Stomach (tissue), 8 donors: ENCODE measurements at regions not wholly inside any gene's neighbourhood (a gene's known extent, or its start where the extent isn't known, plus 50 kb on each side); places are given as distances from the start of the nearest gene placed in this dataset.

Experiments used
- DNase-seq, 2 donors: peaks; one replicate each; pipeline versions ENCODE4 v3.0.0 to v3.0.0-alpha.2; 2013 to 2019
- H3K27ac ChIP-seq, 5 donors: fragments of 200-600 bp in 4 of 5; sonication (generic) in 4 of 5; one replicate each; pipeline ENCODE4 v1.5.1; 2013 to 2019; ENCODE audit warnings: mild to moderate bottlenecking in 1 of 5, moderate library complexity in 1 of 5
- H3K27me3 ChIP-seq, 3 donors: fragments of 200-600 bp; sonication (generic); one replicate each; pipeline ENCODE4 v1.5.1; 2017 to 2019; ENCODE audit warnings: mixed run types in 1 of 3
- H3K36me3 ChIP-seq, 4 donors: fragments of 200-600 bp; sonication (generic); 1 replicate in 3 of 4; 2 replicates in 1 of 4; pipeline ENCODE4 v1.5.1; 2016 to 2019
- H3K4me1 ChIP-seq, 4 donors: fragments of 200-600 bp; sonication (generic); one replicate each; pipeline ENCODE4 v1.5.1; 2016 to 2019
- H3K4me3 ChIP-seq, 4 donors: fragments of 200-600 bp; sonication (generic) in 3 of 4; one replicate each; pipeline ENCODE4 v1.5.1; 2016 to 2019; ENCODE audit warnings: mild to moderate bottlenecking in 1 of 4
- H3K9me3 ChIP-seq, 4 donors: fragments of 200-600 bp; sonication (generic); one replicate each; pipeline ENCODE4 v1.5.1; 2016 to 2019
- EP300 ChIP-seq: sonication (generic); formaldehyde crosslinking; IDR thresholded peaks from one replicate; pipeline ENCODE4 v1.6.1; 2017; ENCODE audit warnings: antibody characterized with exemption
- POLR2A ChIP-seq, 4 donors: fragments of 450-650 bp; IDR thresholded peaks; one replicate each; pipeline ENCODE4 v1.6.1; 2016; ENCODE audit warnings: antibody characterized with exemption in 4 of 4, control low read depth in 2 of 4, mild to moderate bottlenecking in 1 of 4, moderate library complexity in 1 of 4
- POLR2AphosphoS5 ChIP-seq, 3 donors: sonication (generic); formaldehyde crosslinking; IDR thresholded peaks; one replicate each; pipeline ENCODE4 v1.6.1; 2016; ENCODE audit warnings: antibody characterized with exemption in 3 of 3
- WGBS, 5 donors: extraction: QIAGEN DNeasy Blood & Tissue Kit in 3 of 5; methylation state at CpG; one replicate each; pipeline versions ENCODE4 v1.1.5 to v1.1.7; 2013 to 2018; 5-methylcytosine and 5-hydroxymethylcytosine counted together
- intact Hi-C: fragments of 100-400 bp; cut with DNase I; formaldehyde crosslinking; loops from one replicate; pipeline ENCODE4 v1.15.1; 2023; ENCODE audit warnings: low total_unique reads
- TF ChIP-seq, protein P1 (sequence below), 7 experiments: fragments of 450-650 bp in 4 of 7; fragments of 200-600 bp in 3 of 7; sonication (generic) in 3 of 7; IDR thresholded peaks; one replicate each; pipeline ENCODE4 v1.5.1; 2016 to 2019; ENCODE audit warnings: antibody characterized with exemption in 7 of 7, control low read depth in 2 of 7, mild to moderate bottlenecking in 1 of 7
- donor health status: healthy with polysubstance abuse.
- donor health status: Bipolar disorder and iron deficiency.
- donor health status: healthy.

DNA sequence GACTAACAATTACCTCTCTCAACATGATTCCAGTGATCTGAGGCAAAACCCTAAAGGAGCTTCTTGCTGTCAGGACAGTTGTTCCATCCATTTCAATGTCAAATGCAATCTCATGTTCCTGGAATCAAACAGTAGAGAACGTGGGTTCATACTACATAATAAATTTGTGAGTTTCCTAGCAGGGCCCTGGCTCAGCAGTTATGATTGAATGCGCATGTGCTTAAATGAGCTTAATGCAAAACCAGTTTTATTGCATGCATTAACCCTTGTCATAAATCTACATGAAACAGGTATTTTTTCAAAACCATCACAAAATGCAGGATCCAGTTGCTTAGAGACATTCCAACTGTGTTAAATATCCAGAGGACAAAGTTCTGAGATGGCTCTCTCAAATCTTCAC lies 225.4 kb upstream of the TMEM72 start:
- TF ChIP-seq POLR2A (IDR thresholded peaks at IDR 0.05) (no peak), POLR2AphosphoS5 (IDR thresholded peaks at IDR 0.05) (no peak), EP300 (no peak)
- TF ChIP-seq, protein P1, sequence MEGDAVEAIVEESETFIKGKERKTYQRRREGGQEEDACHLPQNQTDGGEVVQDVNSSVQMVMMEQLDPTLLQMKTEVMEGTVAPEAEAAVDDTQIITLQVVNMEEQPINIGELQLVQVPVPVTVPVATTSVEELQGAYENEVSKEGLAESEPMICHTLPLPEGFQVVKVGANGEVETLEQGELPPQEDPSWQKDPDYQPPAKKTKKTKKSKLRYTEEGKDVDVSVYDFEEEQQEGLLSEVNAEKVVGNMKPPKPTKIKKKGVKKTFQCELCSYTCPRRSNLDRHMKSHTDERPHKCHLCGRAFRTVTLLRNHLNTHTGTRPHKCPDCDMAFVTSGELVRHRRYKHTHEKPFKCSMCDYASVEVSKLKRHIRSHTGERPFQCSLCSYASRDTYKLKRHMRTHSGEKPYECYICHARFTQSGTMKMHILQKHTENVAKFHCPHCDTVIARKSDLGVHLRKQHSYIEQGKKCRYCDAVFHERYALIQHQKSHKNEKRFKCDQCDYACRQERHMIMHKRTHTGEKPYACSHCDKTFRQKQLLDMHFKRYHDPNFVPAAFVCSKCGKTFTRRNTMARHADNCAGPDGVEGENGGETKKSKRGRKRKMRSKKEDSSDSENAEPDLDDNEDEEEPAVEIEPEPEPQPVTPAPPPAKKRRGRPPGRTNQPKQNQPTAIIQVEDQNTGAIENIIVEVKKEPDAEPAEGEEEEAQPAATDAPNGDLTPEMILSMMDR (IDR thresholded peaks at IDR 0.05): no peak
- H3K27ac ChIP-seq: no peak overlapping the region
- WGBS, 5 donors: 71 to 87% (median 80%) methylated on average over 2 of the region's 2 CpGs
- H3K9me3 ChIP-seq: no peaks in the 10 kb centered on the region
- H3K27me3 ChIP-seq: no peaks in the 10 kb centered on the region
- intact Hi-C loops: no loop called here
- no peak overlapping the region for H3K4me3 ChIP-seq
- no peaks in the 10 kb centered on the region for H3K4me1 ChIP-seq
- no peaks in the 10 kb centered on the region for H3K36me3 ChIP-seq
- DNase-seq: no peak

DNA sequence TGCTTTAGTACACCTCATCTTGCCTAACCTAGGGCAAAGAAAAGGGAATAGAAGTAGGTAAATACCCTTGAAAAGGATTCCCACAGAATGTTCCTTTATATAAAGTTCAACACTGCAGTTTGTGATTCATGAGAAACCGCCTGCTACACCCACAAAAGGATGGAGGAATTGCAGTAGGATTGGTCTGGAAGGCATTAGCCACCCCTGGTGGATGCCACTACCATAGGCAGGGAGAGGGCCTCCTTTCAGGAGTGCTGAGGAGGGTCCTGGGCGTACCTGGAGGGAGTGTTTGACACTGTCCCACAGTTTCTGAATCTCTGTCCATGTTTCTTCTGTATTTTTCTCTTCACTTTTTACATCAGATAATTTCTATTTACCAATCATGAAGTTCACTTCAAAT lies 221.8 kb upstream of the TMEM72 start:
- DNase-seq: no peak
- no peaks in the 10 kb centered on the region for H3K9me3 ChIP-seq
- no peak overlapping the region for H3K4me3 ChIP-seq
- H3K4me1 ChIP-seq: no peaks in the 10 kb centered on the region
- H3K36me3 ChIP-seq: no peaks in the 10 kb centered on the region
- H3K27ac ChIP-seq: no peak overlapping the region
- no peaks in the 10 kb centered on the region for H3K27me3 ChIP-seq
- intact Hi-C loops: no loop called here
- TF ChIP-seq, protein P1 (IDR thresholded peaks at IDR 0.05): no peak
- TF ChIP-seq EP300: no peak
- TF ChIP-seq POLR2AphosphoS5 (IDR thresholded peaks at IDR 0.05): no peak
- no peak for TF ChIP-seq POLR2A (IDR thresholded peaks at IDR 0.05)
- 62 to 82% (median 72%) methylated on average over 2 of the region's 2 CpGs for WGBS, 5 donors

DNA sequence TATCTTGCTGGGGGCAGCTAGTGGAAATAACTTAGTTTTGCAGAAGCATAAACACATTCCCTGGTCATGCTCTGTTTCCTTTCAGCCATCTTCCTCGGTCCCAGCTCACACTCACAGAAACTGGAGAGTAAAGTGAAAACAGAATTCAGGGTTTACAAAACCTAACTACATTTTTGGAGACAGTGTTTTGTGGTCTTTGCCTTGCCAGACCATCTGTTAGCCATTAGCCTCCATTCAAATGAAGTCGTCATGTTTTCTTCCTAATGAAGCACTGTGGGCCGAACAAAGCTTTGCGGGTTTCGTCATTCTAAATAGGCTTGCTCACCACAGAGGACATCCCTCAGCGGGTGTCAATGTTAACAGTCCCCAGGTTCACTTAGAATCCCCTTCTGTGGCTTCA lies 214.6 kb upstream of the TMEM72 start:
- Histone ChIP-seq H3K27ac (peak overlapping the region in 3 of 5 donors; percentile 29 to 50 (median 32)), H3K27me3 (no peaks in the 10 kb centered on the region), H3K4me1 (no peaks in the 10 kb centered on the region), H3K4me3 (no peak overlapping the region), H3K9me3 (peaks cover 0 to 14% (median 6%) of the 10 kb centered on the region in 4 donors), H3K36me3 (no peaks in the 10 kb centered on the region)
- peak in 1 of 2 donors; percentile 79 for DNase-seq
- TF ChIP-seq EP300 (no peak), POLR2A (IDR thresholded peaks at IDR 0.05) (no peak), POLR2AphosphoS5 (IDR thresholded peaks at IDR 0.05) (no peak)
- TF ChIP-seq, protein P1 (IDR thresholded peaks at IDR 0.05): no peak
- intact Hi-C loops: no loop called here
- 63 to 86% (median 69%) methylated on average over 6 of the region's 6 CpGs for WGBS, 5 donors

DNA sequence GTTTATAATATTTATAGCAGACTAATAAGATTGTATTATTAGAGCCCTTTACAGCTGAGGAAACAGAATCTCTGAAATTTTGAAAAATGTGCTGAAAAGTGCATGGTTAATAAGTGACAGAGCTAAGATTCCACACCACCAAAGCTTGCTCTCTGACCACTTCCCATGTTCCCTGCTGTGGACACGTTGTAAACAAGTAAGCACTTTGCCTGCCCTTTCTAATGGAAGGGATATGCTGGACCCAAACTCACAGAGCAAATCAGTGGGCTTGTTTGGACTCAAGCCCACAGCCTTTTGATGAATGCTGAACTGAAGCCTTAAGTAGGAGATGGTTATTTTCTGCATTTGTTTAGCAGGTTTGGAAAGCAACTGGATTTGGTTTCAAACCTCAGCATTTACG lies 214.0 kb upstream of the TMEM72 start:
- Histone ChIP-seq H3K36me3 (no peaks in the 10 kb centered on the region), H3K9me3 (peaks cover 0 to 17% (median 8%) of the 10 kb centered on the region in 4 donors), H3K27me3 (no peaks in the 10 kb centered on the region), H3K4me1 (no peaks in the 10 kb centered on the region), H3K4me3 (no peak overlapping the region), H3K27ac (peak overlapping the region in 2 of 5 donors; percentile 29 to 50)
- TF ChIP-seq POLR2AphosphoS5 (IDR thresholded peaks at IDR 0.05): no peak
- intact Hi-C loops: no loop called here
- DNase-seq: peak in 1 of 2 donors; percentile 53
- 22 to 44% (median 30%) methylated on average over 2 of the region's 2 CpGs for WGBS, 5 donors

DNA sequence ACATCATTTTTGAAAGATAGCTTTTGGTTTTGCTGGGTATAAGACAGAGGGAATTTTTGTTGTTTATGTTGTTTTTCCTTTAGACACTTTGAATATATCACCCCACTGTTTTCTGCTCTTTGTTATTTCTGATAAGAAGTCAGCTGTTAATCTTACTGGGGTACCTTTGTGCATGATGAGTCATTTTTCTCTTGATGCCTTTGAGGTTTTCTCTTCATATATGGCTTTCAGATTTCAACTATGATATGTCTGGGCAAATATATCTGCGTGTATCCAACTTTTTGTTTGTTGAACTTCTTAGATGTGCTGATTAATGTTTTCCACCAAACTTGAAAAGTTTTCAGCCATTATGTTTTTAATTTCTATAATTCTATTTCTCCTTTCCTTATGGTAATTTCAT lies 208.6 kb upstream of the TMEM72 start:
- TF ChIP-seq POLR2A (IDR thresholded peaks at IDR 0.05): no peak
- TF ChIP-seq POLR2AphosphoS5 (IDR thresholded peaks at IDR 0.05): no peak
- TF ChIP-seq, protein P1 (IDR thresholded peaks at IDR 0.05): no peak
- no peak for TF ChIP-seq EP300
- 66 to 88% (median 80%) methylated on average over 1 of the region's 1 CpG for WGBS, 5 donors
- H3K4me3 ChIP-seq: no peak overlapping the region
- intact Hi-C loops: no loop called here
- peaks cover 0 to 39% (median 18%) of the 10 kb centered on the region in 4 donors for H3K9me3 ChIP-seq
- no peak overlapping the region for H3K27ac ChIP-seq
- no peaks in the 10 kb centered on the region for H3K36me3 ChIP-seq
- DNase-seq: no peak
- H3K4me1 ChIP-seq: no peaks in the 10 kb centered on the region
- H3K27me3 ChIP-seq: no peaks in the 10 kb centered on the region
